Loucy (cell line): ENCODE measurements at regions not wholly inside any gene's neighbourhood (a gene's known extent, or its start where the extent isn't known, plus 50 kb on each side); places are given as distances from the start of the nearest gene placed in this dataset.

ENCODE experiments used
- H2AFZ ChIP-seq: fragments of 200-600 bp; sonication (generic); 2 replicates; pipeline ENCODE4 v1.6.0; 2016; ENCODE audit warnings: antibody characterized with exemption, mild to moderate bottlenecking, low read length, moderate library complexity
- H3F3A ChIP-seq: fragments of 200-600 bp; 2 replicates; pipeline ENCODE4 v1.6.0; 2016; ENCODE audit warnings: antibody characterized with exemption, low read depth, mild to moderate bottlenecking
- H3K27me3 ChIP-seq: fragments of 200-600 bp; sonication (generic); 2 replicates; pipeline ENCODE4 v1.6.1; 2014; ENCODE audit warnings: low read length, mild to moderate bottlenecking; ENCODE audit not compliant: insufficient read depth, poor library complexity, severe bottlenecking
- H3K36me3 ChIP-seq: fragments of 200-600 bp; sonication (generic); 2 replicates; pipeline ENCODE4 v1.6.1; 2016; ENCODE audit warnings: low read length; ENCODE audit not compliant: insufficient read depth
- H3K4me1 ChIP-seq: fragments of 200-600 bp; sonication (generic); 2 replicates; pipeline ENCODE4 v1.5.1; 2014; ENCODE audit warnings: low read length, mild to moderate bottlenecking; ENCODE audit not compliant: insufficient read depth, poor library complexity, severe bottlenecking
- H3K4me2 ChIP-seq: fragments of 200-600 bp; sonication (generic); 2 replicates; pipeline ENCODE4 v1.6.0; 2014; ENCODE audit warnings: antibody characterized with exemption, low read length, low read depth, mild to moderate bottlenecking; ENCODE audit not compliant: poor library complexity, severe bottlenecking
- H3K4me3 ChIP-seq: fragments of 200-600 bp; sonication (generic); 2 replicates; pipeline ENCODE4 v1.5.1; 2014; ENCODE audit warnings: low read length, mild to moderate bottlenecking, mixed read lengths; ENCODE audit not compliant: poor library complexity, severe bottlenecking
- H3K79me2 ChIP-seq: fragments of 200-600 bp; sonication (generic); 2 replicates; pipeline ENCODE4 v1.6.1; 2014; ENCODE audit warnings: low read length; ENCODE audit not compliant: insufficient read depth
- H3K9ac ChIP-seq: fragments of 200-600 bp; sonication (generic); 2 replicates; pipeline ENCODE4 v1.6.0; 2014; ENCODE audit warnings: mild to moderate bottlenecking, low read depth, low read length, moderate library complexity; ENCODE audit not compliant: poor library complexity, severe bottlenecking
- H3K9me2 ChIP-seq: fragments of 200-600 bp; sonication (generic); replicated peaks from 2 replicates; pipeline ENCODE4 v1.6.1; 2016; ENCODE audit warnings: low read depth, low read length, mixed read lengths
- H3K9me3 ChIP-seq: fragments of 200-600 bp; sonication (generic); 2 replicates; pipeline ENCODE4 v1.6.1; 2014; ENCODE audit warnings: mild to moderate bottlenecking, antibody characterized with exemption, low read length, low read depth; ENCODE audit not compliant: insufficient read depth
- H4K20me1 ChIP-seq: fragments of 200-600 bp; sonication (generic); 2 replicates; pipeline ENCODE4 v1.6.0; 2014; ENCODE audit warnings: antibody characterized with exemption, low read length, mild to moderate bottlenecking; ENCODE audit not compliant: insufficient read depth, poor library complexity, severe bottlenecking
- CTCF ChIP-seq: fragments of 200-600 bp; sonication (generic); conservative IDR thresholded peaks from 2 replicates; pipeline ENCODE4 v1.5.1; 2014; ENCODE audit warnings: mild to moderate bottlenecking, antibody characterized with exemption, low read length
- EZH2phosphoT487 ChIP-seq: fragments of 200-600 bp; IDR thresholded peaks from 2 replicates; pipeline ENCODE4 v1.6.1; 2018; ENCODE audit warnings: antibody characterized with exemption, mild to moderate bottlenecking, moderate library complexity, borderline replicate concordance

GRCh38 chr11:10920205-10920604, 62.4 kb upstream of the ZBED5 start:
- Histone ChIP-seq H3K4me2 (no peak overlapping the region), H3K9me2 (no peaks in the 10 kb centered on the region), H3K79me2 (no peaks in the 10 kb centered on the region), H3K4me1 (peaks cover 10% of the 10 kb centered on the region), H4K20me1 (no peaks in the 10 kb centered on the region), H3K27me3 (no peaks in the 10 kb centered on the region), H3F3A (no peaks in the 10 kb centered on the region), H3K36me3 (no peaks in the 10 kb centered on the region), H3K9me3 (0 out of 2 replicates have a peak, but pooled peaks cover 6% of the 10 kb centered on the region), H3K4me3 (no peak overlapping the region), H3K9ac (no peak overlapping the region), H2AFZ (peak overlapping the region; percentile 82)
- TF ChIP-seq EZH2phosphoT487 (no peak), CTCF (no peak)

- Histone ChIP-seq H3K79me2 (no peaks in the 10 kb centered on the region), H3F3A (no peaks in the 10 kb centered on the region), H3K27me3 (no peaks in the 10 kb centered on the region), H2AFZ (no peak overlapping the region), H3K9me3 (0 out of 2 replicates have a peak, but pooled peaks cover 6% of the 10 kb centered on the region), H3K9ac (no peak overlapping the region), H3K36me3 (no peaks in the 10 kb centered on the region), H3K4me2 (no peak overlapping the region), H4K20me1 (no peaks in the 10 kb centered on the region), H3K4me1 (peaks cover 10% of the 10 kb centered on the region), H3K9me2 (no peaks in the 10 kb centered on the region), H3K4me3 (no peak overlapping the region)
- TF ChIP-seq EZH2phosphoT487 (no peak), CTCF (no peak)
Measured at GRCh38 chr11:10918698-10919097, 60.8 kb upstream of the ZBED5 start.

GRCh38 chr11:10918275-10918674, 60.4 kb upstream of the ZBED5 start:
- H3K9ac ChIP-seq: no peak overlapping the region
- TF ChIP-seq EZH2phosphoT487 (no peak), CTCF (no peak)
- no peak overlapping the region for H2AFZ ChIP-seq
- no peaks in the 10 kb centered on the region for H3K9me2 ChIP-seq
- no peak overlapping the region for H3K4me2 ChIP-seq
- no peak overlapping the region for H3K4me3 ChIP-seq
- H3K9me3 ChIP-seq: 0 out of 2 replicates have a peak, but pooled peaks cover 6% of the 10 kb centered on the region
- no peaks in the 10 kb centered on the region for H3K79me2 ChIP-seq
- no peaks in the 10 kb centered on the region for H4K20me1 ChIP-seq
- H3K4me1 ChIP-seq: peaks cover 10% of the 10 kb centered on the region
- H3K27me3 ChIP-seq: no peaks in the 10 kb centered on the region
- H3F3A ChIP-seq: no peaks in the 10 kb centered on the region
- H3K36me3 ChIP-seq: no peaks in the 10 kb centered on the region
